Natural killer cell treated with Interleukin-12 subunit alpha and Interleukin-12 subunit beta and Interleukin-15 and Interleukin-18, amount 100 ng/mL, for 72 hours (primary cell): ENCODE measurements at regions not wholly inside any gene's neighbourhood (a gene's known extent, or its start where the extent isn't known, plus 50 kb on each side); places are given as distances from the start of the nearest gene placed in this dataset.

ENCODE experiments used
- ATAC-seq, 2 donors: fragments of 150-1000 bp; cut with Tn5 transposase in 1 of 2; sonication (Bioruptor Pico), chemical (Tn5 transposase) in 1 of 2; 2 replicates each; pipeline ENCODE4 v1.10.0; 2021
- DNase-seq: peaks from one replicate; pipeline ENCODE4 v3.0.0; 2022; ENCODE audit warnings: low spot score
- H3K27ac Mint-ChIP-seq, 2 donors: 1 replicate in 1 of 2; 2 replicates in 1 of 2; pipeline ENCODE4 v1.8.0; 2022; ENCODE audit warnings: mixed read lengths in 2 of 2, mild to moderate bottlenecking in 1 of 2, moderate library complexity in 1 of 2
- H3K27me3 Mint-ChIP-seq, 2 donors: 1 replicate in 1 of 2; 2 replicates in 1 of 2; pipeline ENCODE4 v1.8.0; 2022; ENCODE audit warnings: mixed read lengths in 2 of 2
- H3K36me3 Mint-ChIP-seq: one replicate; pipeline ENCODE4 v1.8.0; 2022; ENCODE audit warnings: mixed read lengths
- H3K4me1 Mint-ChIP-seq, 2 donors: 1 replicate in 1 of 2; 2 replicates in 1 of 2; pipeline ENCODE4 v1.8.0; 2022; ENCODE audit warnings: low read depth in 2 of 2, mixed read lengths in 2 of 2, mild to moderate bottlenecking in 1 of 2
- H3K4me3 Mint-ChIP-seq: one replicate; pipeline ENCODE4 v1.8.0; 2022; ENCODE audit warnings: mixed read lengths
- H3K9me3 Mint-ChIP-seq: 2 replicates; pipeline ENCODE4 v1.8.0; 2022; ENCODE audit warnings: mixed read lengths

- Mint-ChIP-seq H3K9me3 (no peaks in the 10 kb centered on the region), H3K27ac (no peak overlapping the region), H3K27me3 (peaks cover 27 to 52% of the 10 kb centered on the region in 2 donors), H3K4me1 (no peaks in the 10 kb centered on the region), H3K36me3 (no peaks in the 10 kb centered on the region), H3K4me3 (no peak overlapping the region)
- ATAC-seq (no peak), DNase-seq (no peak)
Measured at GRCh38 chr10:14416308-14416700, 85.6 kb upstream of the FRMD4A start.

DNA sequence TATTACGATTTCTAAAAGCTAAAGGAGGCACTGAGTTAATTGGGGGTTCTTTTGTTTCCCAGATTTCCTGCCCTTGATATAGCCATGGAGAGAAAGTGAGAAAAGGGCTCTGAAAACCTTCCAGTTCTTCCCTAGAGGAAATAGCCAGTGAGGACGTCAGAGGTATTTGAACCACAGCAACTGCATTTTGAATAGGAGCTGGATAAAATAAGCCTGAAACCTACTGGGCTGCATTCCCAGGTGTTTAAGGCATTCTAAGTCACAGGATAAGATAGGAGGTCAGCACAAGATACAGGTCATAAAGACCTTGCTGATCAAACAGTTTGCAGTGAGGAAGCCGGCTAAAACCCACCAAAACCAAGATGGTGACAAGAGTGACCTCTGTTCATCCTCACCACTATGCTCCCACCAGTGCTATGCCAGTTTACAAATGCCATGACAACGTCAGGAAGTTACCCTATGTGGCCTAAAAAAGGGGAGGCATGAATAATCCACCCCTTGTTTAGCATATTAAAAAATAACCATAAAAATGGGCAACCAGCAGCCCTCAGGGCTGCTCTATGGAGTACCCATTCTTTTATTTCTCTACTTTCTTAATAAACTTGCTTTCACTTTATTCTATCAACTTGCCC lies 85.1 kb upstream of the FRMD4A start:
- no peak overlapping the region for H3K27ac Mint-ChIP-seq
- DNase-seq (no peak), ATAC-seq (no peak)
- no peak overlapping the region for H3K4me3 Mint-ChIP-seq
- peaks cover 3% of the 10 kb centered on the region for H3K9me3 Mint-ChIP-seq
- H3K36me3 Mint-ChIP-seq, result no peaks in the 10 kb centered on the region
- peaks cover 4 to 5% of the 10 kb centered on the region in 2 donors for H3K4me1 Mint-ChIP-seq
- H3K27me3 Mint-ChIP-seq, result peaks cover 28 to 52% of the 10 kb centered on the region in 2 donors

- peaks cover 10 to 14% of the 10 kb centered on the region in 2 donors for H3K4me1 Mint-ChIP-seq
- H3K36me3 Mint-ChIP-seq, result peaks cover 4% of the 10 kb centered on the region
- H3K27me3 Mint-ChIP-seq, result peaks cover 30 to 51% of the 10 kb centered on the region in 2 donors
- H3K4me3 Mint-ChIP-seq, result no peak overlapping the region
- ATAC-seq (no peak), DNase-seq (no peak)
- H3K27ac Mint-ChIP-seq, result no peak overlapping the region
- peaks cover 5% of the 10 kb centered on the region for H3K9me3 Mint-ChIP-seq
Measured at GRCh38 chr10:14414901-14415300, 84.2 kb upstream of the FRMD4A start.

DNA sequence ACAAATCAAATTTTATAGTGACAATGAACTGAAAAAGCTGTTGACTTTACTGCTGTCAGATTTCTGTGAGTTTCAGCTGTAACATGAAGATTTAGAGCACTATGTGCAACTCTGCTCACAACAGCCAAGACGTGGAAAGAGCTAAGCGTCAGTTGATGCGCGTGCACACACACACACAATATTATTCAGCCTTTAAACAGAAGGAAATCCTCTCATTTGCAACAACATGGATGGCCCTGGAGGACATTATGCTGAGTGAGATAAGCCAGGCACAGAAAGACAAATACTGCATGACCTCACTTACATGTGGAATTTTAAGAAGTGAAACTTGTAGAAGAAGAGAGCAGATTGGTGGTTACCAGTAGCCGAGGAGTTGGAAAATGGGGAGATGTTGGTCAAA lies 82.8 kb upstream of the FRMD4A start:
- peaks cover 15 to 21% of the 10 kb centered on the region in 2 donors for H3K4me1 Mint-ChIP-seq
- no peak overlapping the region for H3K4me3 Mint-ChIP-seq
- H3K27ac Mint-ChIP-seq, result no peak overlapping the region
- peaks cover 6% of the 10 kb centered on the region for H3K9me3 Mint-ChIP-seq
- peaks cover 6% of the 10 kb centered on the region for H3K36me3 Mint-ChIP-seq
- DNase-seq (no peak), ATAC-seq (no peak)
- H3K27me3 Mint-ChIP-seq, result peaks cover 31 to 51% of the 10 kb centered on the region in 2 donors

DNA sequence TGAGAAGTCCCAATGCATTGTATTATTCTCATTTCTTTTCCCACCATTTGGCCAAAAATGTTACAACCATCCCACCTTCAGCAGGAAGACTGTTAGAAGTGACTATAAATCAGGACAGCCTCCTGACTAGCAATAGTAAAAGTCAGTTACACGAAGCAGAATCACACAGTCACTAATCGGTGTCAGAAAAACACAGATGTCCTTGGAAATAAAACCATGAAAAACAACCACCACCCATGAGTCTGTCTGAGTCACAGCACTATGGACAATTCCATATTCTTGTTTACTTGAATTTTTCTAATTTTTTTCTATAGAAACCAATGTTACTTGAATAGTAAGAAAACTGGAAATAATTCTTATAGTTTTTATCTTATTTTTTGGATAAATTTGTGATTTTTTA lies 81.9 kb upstream of the FRMD4A start:
- no peak for DNase-seq
- no peak overlapping the region for H3K27ac Mint-ChIP-seq
- peaks cover 6% of the 10 kb centered on the region for H3K36me3 Mint-ChIP-seq
- no peak overlapping the region for H3K4me3 Mint-ChIP-seq
- peaks cover 15 to 21% of the 10 kb centered on the region in 2 donors for H3K4me1 Mint-ChIP-seq
- ATAC-seq, result no peak
- peaks cover 6% of the 10 kb centered on the region for H3K9me3 Mint-ChIP-seq
- H3K27me3 Mint-ChIP-seq, result peaks cover 25 to 54% of the 10 kb centered on the region in 2 donors

DNA sequence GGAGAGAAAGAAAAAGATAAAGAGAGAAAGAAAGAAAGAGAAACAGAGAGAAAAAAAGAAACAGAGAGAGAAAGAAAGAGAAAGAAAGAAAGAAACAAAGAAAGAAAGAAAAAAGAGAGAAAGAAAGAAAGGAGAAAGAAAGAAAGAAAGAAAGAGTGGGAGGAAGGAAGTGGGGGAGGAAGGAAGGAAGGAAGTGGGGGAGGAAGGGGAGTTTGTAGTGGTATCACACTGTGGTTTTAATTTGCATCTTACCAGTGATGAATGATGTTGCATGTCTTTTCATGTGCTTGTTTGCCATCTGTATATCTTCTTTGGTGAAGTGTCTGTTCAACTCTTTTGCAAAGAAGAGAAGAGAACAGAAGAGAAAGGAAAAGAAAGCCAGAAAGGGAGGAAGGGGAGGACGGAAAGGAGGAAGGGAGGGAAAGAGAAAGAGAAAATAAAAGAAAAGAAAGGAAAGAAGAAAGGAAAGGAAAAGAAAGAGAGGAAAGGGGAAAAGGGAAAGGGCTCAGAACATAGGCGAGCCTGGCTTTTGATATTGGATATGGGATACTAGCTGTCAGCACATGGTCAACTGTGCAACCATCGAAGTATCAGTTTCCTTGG lies 79.2 kb upstream of the FRMD4A start:
- ATAC-seq (peak in 1 of 2 donors; percentile 62), DNase-seq (no peak)
- Mint-ChIP-seq H3K9me3 (peaks cover 6% of the 10 kb centered on the region), H3K27ac (peak overlapping the region; percentile 60 to 74), H3K27me3 (peaks cover 22 to 45% of the 10 kb centered on the region in 2 donors), H3K4me1 (peaks cover 15 to 21% of the 10 kb centered on the region in 2 donors), H3K4me3 (peak overlapping the region; percentile 87), H3K36me3 (peaks cover 6% of the 10 kb centered on the region)

GRCh38 chr10:14409247-14409646 lies 78.5 kb upstream of the FRMD4A start:
- Mint-ChIP-seq H3K4me1 (peaks cover 15 to 21% of the 10 kb centered on the region in 2 donors), H3K27ac (peak overlapping the region; percentile 60 to 74), H3K4me3 (peak overlapping the region; percentile 87), H3K9me3 (peaks cover 6% of the 10 kb centered on the region), H3K36me3 (peaks cover 6% of the 10 kb centered on the region), H3K27me3 (peaks cover 18 to 44% of the 10 kb centered on the region in 2 donors)
- DNase-seq (no peak), ATAC-seq (no peak)

- peaks cover 10 to 40% of the 10 kb centered on the region in 2 donors for H3K27me3 Mint-ChIP-seq
- no peak for ATAC-seq
Measured at GRCh38 chr10:14408139-14408538, 77.4 kb upstream of the FRMD4A start.

DNA sequence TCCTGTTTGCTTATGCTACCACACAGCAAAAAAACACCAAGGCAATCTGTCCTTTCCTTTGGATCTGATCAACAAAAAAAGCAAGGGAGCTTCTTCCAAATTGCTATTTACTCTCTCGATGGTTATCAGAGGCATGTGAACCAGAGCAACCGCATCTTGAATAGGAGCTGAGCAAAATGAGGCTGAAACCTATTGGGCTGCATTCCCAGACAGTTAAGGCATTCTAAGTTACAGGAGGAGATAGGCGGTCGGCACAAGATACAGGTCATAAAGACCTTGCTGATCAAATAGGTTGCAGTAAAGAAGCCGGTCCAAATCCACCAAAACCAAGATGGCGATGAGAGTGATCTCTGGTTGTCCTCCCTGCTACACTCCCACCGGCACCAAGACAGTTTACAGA lies 76.8 kb upstream of the FRMD4A start:
- peaks cover 15 to 21% of the 10 kb centered on the region in 2 donors for H3K4me1 Mint-ChIP-seq
- ATAC-seq (no peak), DNase-seq (no peak)
- H3K9me3 Mint-ChIP-seq, result peaks cover 6% of the 10 kb centered on the region
- no peak overlapping the region for H3K27ac Mint-ChIP-seq
- peaks cover 12 to 41% of the 10 kb centered on the region in 2 donors for H3K27me3 Mint-ChIP-seq
- H3K36me3 Mint-ChIP-seq, result peaks cover 6% of the 10 kb centered on the region
- no peak overlapping the region for H3K4me3 Mint-ChIP-seq

More at GRCh38 chr10:14408139-14408538, 77.4 kb upstream of the FRMD4A start:
- peaks cover 6% of the 10 kb centered on the region for H3K36me3 Mint-ChIP-seq
- no peak overlapping the region for H3K4me3 Mint-ChIP-seq
- no peak overlapping the region for H3K27ac Mint-ChIP-seq
- H3K9me3 Mint-ChIP-seq, result peaks cover 6% of the 10 kb centered on the region
- peaks cover 15 to 21% of the 10 kb centered on the region in 2 donors for H3K4me1 Mint-ChIP-seq
- DNase-seq, result no peak

DNA sequence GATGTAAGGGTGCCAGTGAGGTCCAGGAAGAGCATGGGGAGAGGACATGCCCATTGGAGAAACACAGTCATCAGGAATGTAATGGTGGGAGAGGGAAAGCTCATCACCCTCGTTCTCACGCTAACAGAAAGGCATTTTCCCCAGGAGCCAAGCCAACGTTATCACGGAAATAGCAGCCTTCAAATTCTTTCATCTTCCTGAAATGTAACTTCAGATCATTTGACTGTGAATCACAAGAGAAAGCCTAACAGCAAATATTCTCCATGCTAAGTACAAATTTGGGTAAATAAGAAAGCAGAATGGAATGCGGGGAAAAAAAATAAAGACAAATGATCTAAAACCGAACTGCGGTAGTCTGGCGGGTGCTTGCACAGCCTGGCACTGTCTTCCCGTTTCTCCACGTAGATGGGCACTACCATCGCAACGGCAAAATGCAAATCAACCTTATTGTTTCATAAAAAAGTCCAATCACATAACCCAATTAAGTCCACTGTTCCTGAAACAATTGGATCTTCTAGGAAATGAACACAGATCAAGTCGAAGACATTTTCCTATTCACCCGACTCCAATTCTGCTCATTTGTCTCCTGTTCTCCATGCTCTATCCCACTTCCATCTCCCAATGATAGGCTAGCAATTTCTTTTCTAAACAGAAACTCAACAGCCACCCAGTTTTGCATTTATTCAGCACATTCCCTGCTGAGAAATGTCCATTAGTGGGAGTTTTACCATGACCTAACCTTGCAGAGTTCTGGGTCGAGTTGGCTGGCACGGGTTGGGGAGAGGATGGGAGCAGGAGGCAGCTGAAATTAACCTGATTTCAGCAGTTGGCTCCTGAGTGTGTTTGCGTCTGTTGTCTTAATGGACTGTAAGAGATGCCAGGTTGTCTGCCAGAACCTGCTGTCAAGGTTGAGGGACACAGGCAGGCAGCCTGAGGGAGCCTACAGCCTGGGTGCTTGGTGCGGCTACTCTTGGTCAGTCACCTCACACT lies 74.6 kb upstream of the FRMD4A start:
- Mint-ChIP-seq H3K4me1 (peaks cover 9 to 12% of the 10 kb centered on the region in 2 donors), H3K27me3 (peaks cover 19 to 55% of the 10 kb centered on the region in 2 donors), H3K27ac (no peak overlapping the region), H3K36me3 (peaks cover 6% of the 10 kb centered on the region), H3K4me3 (no peak overlapping the region), H3K9me3 (peaks cover 3% of the 10 kb centered on the region)
- DNase-seq (no peak), ATAC-seq (no peak)

DNA sequence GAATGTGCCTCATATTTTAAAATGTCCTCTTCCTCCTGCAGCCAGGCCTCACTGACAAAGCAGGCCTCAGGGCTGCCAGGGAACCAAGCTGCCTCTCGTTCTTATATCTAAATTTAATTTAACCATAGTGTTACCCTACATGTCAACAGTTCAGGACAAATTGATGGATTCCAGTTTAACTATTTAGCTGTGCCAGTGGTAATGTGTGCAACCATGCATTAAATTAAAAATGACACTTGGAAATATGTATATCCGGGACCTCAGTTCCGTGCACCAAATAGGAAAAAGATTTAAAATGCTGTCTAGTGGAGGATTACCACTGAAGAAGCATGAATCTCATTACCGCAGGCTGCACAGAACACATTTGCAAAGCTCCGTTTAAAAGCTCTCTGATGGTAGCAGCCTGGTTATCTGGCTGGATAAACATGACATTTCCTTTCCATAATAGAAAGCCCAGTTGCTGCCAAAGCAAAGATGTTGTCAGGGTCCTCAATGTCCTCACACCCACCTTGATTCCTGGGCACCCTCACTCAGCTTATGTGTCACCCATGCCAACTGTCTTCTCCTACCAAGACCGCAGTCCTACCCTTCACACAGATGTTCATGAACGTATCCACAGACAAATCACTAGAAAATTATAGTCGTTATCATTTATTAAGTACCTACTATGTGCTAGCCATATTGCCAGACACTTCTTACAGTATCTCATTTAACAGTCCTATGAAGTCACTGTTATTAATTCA lies 73.3 kb upstream of the FRMD4A start:
- Mint-ChIP-seq H3K4me1 (no peaks in the 10 kb centered on the region), H3K36me3 (no peaks in the 10 kb centered on the region), H3K27me3 (peaks cover 22 to 61% of the 10 kb centered on the region in 2 donors), H3K9me3 (no peaks in the 10 kb centered on the region), H3K4me3 (no peak overlapping the region), H3K27ac (no peak overlapping the region)
- ATAC-seq, result no peak
- DNase-seq, result no peak

DNA sequence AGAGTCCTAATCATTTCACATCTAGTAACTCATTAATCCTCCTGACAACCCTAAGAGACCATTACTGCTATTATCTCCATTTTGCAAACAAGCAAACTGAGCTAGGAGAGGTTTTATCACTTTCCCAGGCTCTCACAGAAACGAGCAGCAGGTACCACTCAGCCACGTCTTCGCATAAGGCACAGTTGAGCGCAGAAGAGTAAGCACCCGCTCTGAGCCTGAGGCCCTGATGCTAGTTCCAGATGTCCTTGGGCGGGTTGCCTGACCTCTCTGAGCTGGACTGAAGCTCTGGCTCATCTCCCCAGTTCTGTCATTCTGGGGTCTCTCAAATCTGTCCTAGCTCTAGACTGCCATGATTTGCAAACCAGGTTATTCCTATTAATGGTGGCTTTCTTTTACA lies 72.6 kb upstream of the FRMD4A start:
- Mint-ChIP-seq H3K9me3 (no peaks in the 10 kb centered on the region), H3K4me3 (no peak overlapping the region), H3K36me3 (no peaks in the 10 kb centered on the region), H3K27me3 (peaks cover 26 to 67% of the 10 kb centered on the region in 2 donors), H3K4me1 (no peaks in the 10 kb centered on the region), H3K27ac (no peak overlapping the region)
- ATAC-seq (no peak), DNase-seq (no peak)

GRCh38 chr10:14399641-14400040 lies 68.9 kb upstream of the FRMD4A start:
- Mint-ChIP-seq H3K27ac (no peak overlapping the region), H3K4me3 (no peak overlapping the region), H3K27me3 (peaks cover 27 to 60% of the 10 kb centered on the region in 2 donors), H3K9me3 (no peaks in the 10 kb centered on the region), H3K4me1 (no peaks in the 10 kb centered on the region), H3K36me3 (no peaks in the 10 kb centered on the region)
- ATAC-seq (no peak), DNase-seq (no peak)
